ENCODE measurements at regions not wholly inside any gene's neighbourhood (a gene's known extent, or its start where the extent isn't known, plus 50 kb on each side); places are given as distances from the start of the nearest gene placed in this dataset.

- DNase-seq (ENCODE audit: low read depth) = no peak
- no peak for TF ChIP-seq CTCF (IDR thresholded peaks at IDR 0.05; ENCODE audit: low read depth, low read length, missing control alignments)
- no peak overlapping the region for H3K4me3 ChIP-seq (ENCODE audit: low read depth, low read length)
Observed at GRCh38 chr3:164879201-164879600, 199.1 kb downstream of the SI start.

DNA sequence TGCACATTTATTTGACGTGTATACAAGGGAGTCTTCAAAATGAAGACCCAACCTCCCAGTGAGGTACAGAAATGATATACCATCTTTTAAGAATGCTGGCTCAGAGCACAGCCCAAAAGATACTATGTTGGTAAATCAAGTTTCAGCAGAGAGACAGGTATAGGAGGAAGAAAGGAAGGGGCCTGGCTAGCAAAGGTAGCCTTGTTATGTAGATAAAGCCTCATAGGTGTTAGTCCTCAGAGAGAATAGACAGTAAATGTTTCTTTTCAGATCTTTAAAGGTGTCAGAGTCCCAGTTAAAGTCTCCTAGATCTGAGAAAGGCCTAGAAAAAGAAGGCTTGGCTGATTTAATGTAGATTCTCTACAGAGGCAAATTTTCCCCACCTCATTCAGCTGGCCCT is 213.8 kb downstream of the SI start:
- no peak for TF ChIP-seq CTCF (IDR thresholded peaks at IDR 0.05; ENCODE audit: low read depth, low read length, missing control alignments)
- no peak for DNase-seq (ENCODE audit: low read depth)
- no peak overlapping the region for H3K4me3 ChIP-seq (ENCODE audit: low read depth, low read length)

GRCh38 chr3:164852866-164853265 is 225.4 kb downstream of the SI start:
- DNase-seq (ENCODE audit: low read depth) = no peak
- H3K4me3 ChIP-seq (ENCODE audit: low read depth, low read length) = no peak overlapping the region
- no peak for TF ChIP-seq CTCF (IDR thresholded peaks at IDR 0.05; ENCODE audit: low read depth, low read length, missing control alignments)

DNA sequence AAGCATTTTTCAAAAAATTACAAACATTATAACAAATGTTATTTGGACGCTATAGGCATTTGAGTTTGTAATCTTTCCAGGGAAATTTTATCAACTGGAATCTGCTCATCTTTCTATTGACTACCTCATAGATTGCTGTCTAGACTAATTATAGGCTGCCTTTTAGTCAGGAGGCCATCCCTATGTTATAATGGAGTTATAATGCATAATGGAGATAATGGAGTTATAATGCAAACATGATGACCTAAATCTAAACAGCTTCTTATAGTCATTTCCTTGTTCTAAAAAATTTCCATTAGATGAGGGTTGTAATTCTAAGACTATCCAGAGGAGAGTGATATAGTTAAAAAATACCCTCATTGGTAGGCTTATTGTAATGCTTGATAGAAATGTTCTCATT is 226.4 kb downstream of the SI start:
- TF ChIP-seq CTCF (IDR thresholded peaks at IDR 0.05; ENCODE audit: low read depth, low read length, missing control alignments) = no peak
- no peak for DNase-seq (ENCODE audit: low read depth)

DNA sequence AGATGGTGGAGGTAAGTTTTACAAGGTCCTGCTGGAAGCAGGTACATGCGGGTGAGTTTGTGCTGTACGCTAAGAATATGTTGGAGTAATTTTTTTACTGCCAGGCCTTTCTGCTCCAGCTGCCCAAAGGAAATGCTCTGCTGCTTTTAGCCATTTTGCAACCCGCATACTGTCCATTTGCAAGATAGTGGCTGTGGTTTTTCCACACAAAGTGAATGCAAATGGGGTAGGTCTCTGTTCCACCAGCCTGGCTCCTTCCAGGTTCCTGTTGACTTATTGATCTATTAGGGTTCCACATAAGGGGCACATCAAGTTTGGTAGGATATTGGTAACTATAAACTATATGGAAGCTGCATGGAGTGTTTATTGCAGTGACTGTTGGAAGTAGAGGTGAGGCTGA is 227.1 kb downstream of the SI start:
- no peak for DNase-seq (ENCODE audit: low read depth)
- no peak overlapping the region for H3K4me3 ChIP-seq (ENCODE audit: low read depth, low read length)
- no peak for TF ChIP-seq CTCF (IDR thresholded peaks at IDR 0.05; ENCODE audit: low read depth, low read length, missing control alignments)

More for the DNA sequence above, 226.4 kb downstream of the SI start:
- H3K4me3 ChIP-seq (ENCODE audit: low read depth, low read length) = no peak overlapping the region

- TF ChIP-seq CTCF (IDR thresholded peaks at IDR 0.05; ENCODE audit: low read depth, low read length, missing control alignments) = no peak
- no peak for DNase-seq (ENCODE audit: low read depth)
- no peak overlapping the region for H3K4me3 ChIP-seq (ENCODE audit: low read depth, low read length)
Observed at GRCh38 chr3:164848923-164849322, 229.4 kb downstream of the SI start.

- no peak for DNase-seq (ENCODE audit: low read depth)
- TF ChIP-seq CTCF (IDR thresholded peaks at IDR 0.05; ENCODE audit: low read depth, low read length, missing control alignments) = no peak
- H3K4me3 ChIP-seq (ENCODE audit: low read depth, low read length) = no peak overlapping the region
Observed at GRCh38 chr3:164845739-164846138, 232.6 kb downstream of the SI start.

All from GM12864 (cell line).